Astrocyte (in vitro differentiated cells and primary cell): ENCODE measurements at regions not wholly inside any gene's neighbourhood (a gene's known extent, or its start where the extent isn't known, plus 50 kb on each side); places are given as distances from the start of the nearest gene placed in this dataset.

Experiments used
- DNase-seq: peaks from one replicate; pipeline ENCODE4 v3.0.0-alpha.2; 2010; ENCODE audit warnings: low read depth
- FAIRE-seq: peaks from 2 replicates; lab custom pipeline; 2011; peaks lifted over from hg19 to GRCh38; lab: Jason Lieb, UNC
- H2AFZ ChIP-seq: 2 replicates; pipeline ENCODE4 v1.6.0; 2012; ENCODE audit warnings: low read depth, low read length, inconsistent platforms
- H3K27ac ChIP-seq: 2 replicates; pipeline ENCODE4 v1.5.1; 2011; ENCODE audit warnings: low read depth, low read length, inconsistent platforms
- H3K27me3 ChIP-seq: 2 replicates; pipeline ENCODE4 v1.6.0; 2011; ENCODE audit warnings: low read length, inconsistent platforms; ENCODE audit not compliant: insufficient read depth
- H3K36me3 ChIP-seq: 2 replicates; pipeline ENCODE4 v1.5.1; 2011; ENCODE audit warnings: low read length, inconsistent platforms; ENCODE audit not compliant: insufficient read depth
- H3K4me1 ChIP-seq: 2 replicates; pipeline ENCODE4 v1.5.1; 2011; ENCODE audit warnings: low read length, inconsistent platforms; ENCODE audit not compliant: insufficient read depth
- H3K4me2 ChIP-seq: 2 replicates; pipeline ENCODE4 v1.6.0; 2012; ENCODE audit warnings: low read length, inconsistent platforms
- H3K4me3 ChIP-seq: 2 replicates; pipeline ENCODE4 v1.5.1; 2011; ENCODE audit warnings: low read depth, mild to moderate bottlenecking, low read length, inconsistent platforms; ENCODE audit not compliant: insufficient read depth
- H3K79me2 ChIP-seq: 2 replicates; pipeline ENCODE4 v1.6.0; 2012; ENCODE audit warnings: mild to moderate bottlenecking, low read length, inconsistent platforms; ENCODE audit not compliant: insufficient read depth
- H3K9ac ChIP-seq: 2 replicates; pipeline ENCODE4 v1.6.0; 2012; ENCODE audit warnings: mild to moderate bottlenecking, low read length, inconsistent platforms
- H3K9me3 ChIP-seq: 2 replicates; pipeline ENCODE4 v1.5.1; 2012; ENCODE audit warnings: low read depth, mild to moderate bottlenecking, low read length, inconsistent platforms; ENCODE audit not compliant: insufficient read depth
- H4K20me1 ChIP-seq: 2 replicates; pipeline ENCODE4 v1.6.0; 2012; ENCODE audit warnings: low read length, inconsistent platforms; ENCODE audit not compliant: insufficient read depth
- H3K27ac Mint-ChIP-seq: one replicate; pipeline ENCODE4 v1.8.0; 2021; ENCODE audit warnings: mild to moderate bottlenecking, mixed read lengths; ENCODE audit not compliant: unreplicated experiment
- H3K27me3 Mint-ChIP-seq: one replicate; pipeline ENCODE4 v1.8.0; 2021; ENCODE audit warnings: low read depth, mixed read lengths; ENCODE audit not compliant: unreplicated experiment
- H3K36me3 Mint-ChIP-seq: one replicate; pipeline ENCODE4 v1.8.0; 2021; ENCODE audit warnings: low read depth, mixed read lengths; ENCODE audit not compliant: unreplicated experiment
- H3K4me1 Mint-ChIP-seq: one replicate; pipeline ENCODE4 v1.8.0; 2021; ENCODE audit warnings: low read depth, mixed read lengths; ENCODE audit not compliant: unreplicated experiment
- H3K4me3 Mint-ChIP-seq: one replicate; pipeline ENCODE4 v1.8.0; 2021; ENCODE audit warnings: mild to moderate bottlenecking, moderate library complexity, mixed read lengths; ENCODE audit not compliant: unreplicated experiment
- H3K9me3 Mint-ChIP-seq: one replicate; pipeline ENCODE4 v1.8.0; 2021; ENCODE audit warnings: mild to moderate bottlenecking, mixed read lengths; ENCODE audit not compliant: unreplicated experiment
- CTCF ChIP-seq: IDR thresholded peaks from 2 replicates; pipeline ENCODE4 v1.5.1; 2011; ENCODE audit warnings: low read depth, mild to moderate bottlenecking, inconsistent platforms, low read length, moderate library complexity; ENCODE audit not compliant: insufficient read depth
- EZH2 ChIP-seq: IDR thresholded peaks from 2 replicates; pipeline ENCODE4 v1.6.1; 2012; ENCODE audit warnings: mild to moderate bottlenecking, low read length, inconsistent platforms; ENCODE audit not compliant: insufficient read depth

DNA sequence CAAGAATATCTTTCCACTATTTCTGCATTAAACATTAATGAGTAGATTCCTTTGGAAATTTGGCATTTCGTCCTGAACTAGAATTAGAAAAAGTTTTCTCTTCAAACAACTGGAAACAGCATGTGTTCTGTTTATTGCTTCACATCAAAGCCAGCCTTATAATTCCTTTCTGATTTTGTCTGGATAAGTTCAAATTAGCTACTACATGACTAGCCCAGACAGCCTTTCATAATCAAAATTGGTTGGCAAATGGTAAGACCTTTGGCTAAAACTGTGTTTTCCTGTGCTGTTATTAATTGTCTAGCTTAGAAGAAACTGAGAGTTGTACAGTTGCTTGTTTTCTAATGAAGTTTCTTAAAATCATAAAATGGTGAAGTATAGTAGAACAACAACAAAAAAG is 52.7 kb upstream of the P3H2 start:
- H3K27ac ChIP-seq: no peak overlapping the region
- H3K4me3 ChIP-seq: no peak overlapping the region
- FAIRE-seq (peak; percentile 17), DNase-seq (no peak)
- no peak overlapping the region for H2AFZ ChIP-seq
- Mint-ChIP-seq H3K27ac (no peak overlapping the region), H3K36me3 (peaks cover 4% of the 10 kb centered on the region), H3K9me3 (peaks cover 2% of the 10 kb centered on the region), H3K4me3 (no peak overlapping the region), H3K27me3 (no peaks in the 10 kb centered on the region), H3K4me1 (peaks cover 5% of the 10 kb centered on the region)
- H3K36me3 ChIP-seq: no peaks in the 10 kb centered on the region
- no peak overlapping the region for H3K9ac ChIP-seq
- H4K20me1 ChIP-seq: no peaks in the 10 kb centered on the region
- no peaks in the 10 kb centered on the region for H3K9me3 ChIP-seq
- H3K27me3 ChIP-seq: no peaks in the 10 kb centered on the region
- H3K4me2 ChIP-seq: no peak overlapping the region
- no peaks in the 10 kb centered on the region for H3K4me1 ChIP-seq
- H3K79me2 ChIP-seq: no peaks in the 10 kb centered on the region
- no peak for TF ChIP-seq CTCF
- TF ChIP-seq EZH2: no peak

DNA sequence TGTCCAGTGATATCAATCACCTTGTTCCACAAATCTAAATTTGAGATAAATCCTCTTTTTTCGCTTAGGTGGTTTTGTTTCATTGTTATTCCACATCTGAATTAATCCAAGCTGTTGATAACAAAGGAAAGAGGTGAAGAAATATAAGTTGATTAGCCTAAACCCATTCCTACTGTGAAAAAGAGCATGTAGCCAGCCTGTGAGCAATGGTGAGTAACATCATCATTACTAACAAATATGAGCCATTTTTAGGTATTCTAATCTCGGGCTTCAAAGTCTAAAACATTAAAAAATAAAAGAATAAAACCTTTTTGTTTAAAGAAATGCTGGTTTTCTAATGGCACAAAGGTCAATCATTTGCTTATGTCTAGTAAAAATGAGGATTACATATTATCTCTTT is 52.1 kb upstream of the P3H2 start:
- no peaks in the 10 kb centered on the region for H3K79me2 ChIP-seq
- no peak overlapping the region for H2AFZ ChIP-seq
- DNase-seq: peak; percentile 38
- FAIRE-seq: no peak
- TF ChIP-seq CTCF (no peak), EZH2 (no peak)
- no peak overlapping the region for H3K9ac ChIP-seq
- Mint-ChIP-seq H3K36me3 (peaks cover 4% of the 10 kb centered on the region), H3K4me1 (peaks cover 5% of the 10 kb centered on the region), H3K9me3 (peaks cover 2% of the 10 kb centered on the region), H3K27me3 (no peaks in the 10 kb centered on the region), H3K4me3 (no peak overlapping the region), H3K27ac (no peak overlapping the region)
- no peaks in the 10 kb centered on the region for H4K20me1 ChIP-seq
- H3K4me2 ChIP-seq: no peak overlapping the region
- H3K27me3 ChIP-seq: no peaks in the 10 kb centered on the region
- H3K9me3 ChIP-seq: no peaks in the 10 kb centered on the region
- H3K4me1 ChIP-seq: no peaks in the 10 kb centered on the region
- H3K27ac ChIP-seq: no peak overlapping the region
- no peaks in the 10 kb centered on the region for H3K36me3 ChIP-seq
- H3K4me3 ChIP-seq: no peak overlapping the region
